ENCODE measurements at regions not wholly inside any gene's neighbourhood (a gene's known extent, or its start where the extent isn't known, plus 50 kb on each side); places are given as distances from the start of the nearest gene placed in this dataset.

- DNase-seq (ENCODE audit: low read depth in 2 of 2) = peak in 1 of 2 donors; percentile 41
- TF ChIP-seq CTCF (conservative IDR thresholded peaks at IDR 0.05 in 1 of 2, IDR thresholded peaks at IDR 0.05 in 1 of 2; ENCODE audit: low read depth in 1 of 2, low read length in 2 of 2) (no peak), EZH2 (IDR thresholded peaks at IDR 0.05; ENCODE audit: low read length, missing control alignments) (no peak)
- H3K4me2 ChIP-seq (ENCODE audit: extremely low read depth, insufficient read depth, low read length) = no peak overlapping the region
Measured at GRCh38 chr22:34946339-34946985, 119.5 kb upstream of the ISX start.

DNA sequence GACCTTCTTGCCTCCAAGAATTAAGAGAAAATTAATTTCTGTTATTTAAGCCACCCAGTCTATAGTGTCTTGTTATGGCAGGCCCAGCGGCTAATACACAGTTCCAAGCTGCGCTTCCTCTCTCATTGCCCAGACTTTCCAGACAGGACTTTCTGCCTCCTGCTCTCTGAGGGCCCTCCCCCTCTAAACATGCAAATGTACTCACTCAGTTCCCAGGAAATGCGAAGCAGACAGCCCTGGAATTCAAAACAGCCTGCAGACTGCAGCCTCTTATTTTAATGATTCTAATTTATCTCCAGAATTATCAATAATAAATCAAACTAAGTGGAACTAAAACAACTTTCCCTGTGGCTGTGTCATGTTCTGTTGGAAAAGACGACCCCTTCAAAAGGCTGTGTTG is 115.5 kb upstream of the ISX start:
- Histone ChIP-seq H3K4me3 (replicated peaks in 1 of 4; ENCODE audit: control extremely low read depth in 1 of 4, insufficient read depth in 1 of 4, low read depth in 3 of 4, low read length in 4 of 4) (no peak overlapping the region), H3K79me2 (ENCODE audit: control insufficient read depth, insufficient read depth, low read length) (no peaks in the 10 kb centered on the region), H3K9ac (ENCODE audit: insufficient read depth, low read length) (no peak overlapping the region), H3K36me3 (ENCODE audit: control insufficient read depth, insufficient read depth, low read length) (no peaks in the 10 kb centered on the region), H3K27me3 (ENCODE audit: control insufficient read depth, insufficient read depth, low read length) (no peaks in the 10 kb centered on the region), H3K4me2 (ENCODE audit: extremely low read depth, insufficient read depth, low read length) (no peak overlapping the region), H3K27ac (ENCODE audit: insufficient read depth, low read length) (no peak overlapping the region), H2AFZ (ENCODE audit: low read length) (no peak overlapping the region), H3K9me3 (ENCODE audit: control insufficient read depth, insufficient read depth, low read depth, low read length) (no peaks in the 10 kb centered on the region), H3K4me1 (ENCODE audit: control insufficient read depth, extremely low read depth, insufficient read depth, low read length) (no peaks in the 10 kb centered on the region), H4K20me1 (ENCODE audit: control insufficient read depth, extremely low read depth, insufficient read depth, low read length) (no peaks in the 10 kb centered on the region)
- peak in 1 of 2 donors; percentile 8 for DNase-seq (ENCODE audit: low read depth in 2 of 2)
- TF ChIP-seq CTCF (conservative IDR thresholded peaks at IDR 0.05 in 1 of 2, IDR thresholded peaks at IDR 0.05 in 1 of 2; ENCODE audit: low read depth in 1 of 2, low read length in 2 of 2) (no peak), EZH2 (IDR thresholded peaks at IDR 0.05; ENCODE audit: low read length, missing control alignments) (no peak)

More at GRCh38 chr22:34946339-34946985, 119.5 kb upstream of the ISX start:
- H2AFZ ChIP-seq (ENCODE audit: low read length) = no peak overlapping the region
- no peaks in the 10 kb centered on the region for H3K9me3 ChIP-seq (ENCODE audit: control insufficient read depth, insufficient read depth, low read depth, low read length)
- no peaks in the 10 kb centered on the region for H3K27me3 ChIP-seq (ENCODE audit: control insufficient read depth, insufficient read depth, low read length)
- no peaks in the 10 kb centered on the region for H4K20me1 ChIP-seq (ENCODE audit: control insufficient read depth, extremely low read depth, insufficient read depth, low read length)
- no peak overlapping the region for H3K9ac ChIP-seq (ENCODE audit: insufficient read depth, low read length)
- H3K79me2 ChIP-seq (ENCODE audit: control insufficient read depth, insufficient read depth, low read length) = no peaks in the 10 kb centered on the region
- H3K4me3 ChIP-seq (replicated peaks in 1 of 4; ENCODE audit: control extremely low read depth in 1 of 4, insufficient read depth in 1 of 4, low read depth in 3 of 4, low read length in 4 of 4) = no peak overlapping the region
- H3K4me1 ChIP-seq (ENCODE audit: control insufficient read depth, extremely low read depth, insufficient read depth, low read length) = no peaks in the 10 kb centered on the region
- H3K27ac ChIP-seq (ENCODE audit: insufficient read depth, low read length) = no peak overlapping the region
- no peaks in the 10 kb centered on the region for H3K36me3 ChIP-seq (ENCODE audit: control insufficient read depth, insufficient read depth, low read length)

DNA sequence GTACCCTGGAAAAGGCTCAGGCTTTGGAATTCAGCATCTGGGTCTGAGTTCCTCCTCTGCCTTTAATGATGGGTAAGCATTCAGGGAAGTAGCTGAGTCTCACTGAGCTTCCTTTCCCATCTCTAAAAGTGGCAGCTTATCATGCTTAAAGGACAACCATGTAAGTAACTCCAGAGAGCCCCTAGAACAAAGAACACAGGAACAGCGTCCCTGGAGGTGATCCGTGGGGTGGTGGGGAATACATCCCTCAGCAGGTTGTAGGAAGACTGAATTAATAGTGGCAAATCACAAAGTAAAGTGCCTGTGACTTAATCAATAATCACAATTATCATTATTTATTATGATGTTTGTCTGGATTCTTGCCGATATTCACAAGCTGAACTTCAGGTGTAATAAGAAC is 114.7 kb upstream of the ISX start:
- Histone ChIP-seq H3K9ac (ENCODE audit: insufficient read depth, low read length) (no peak overlapping the region), H3K4me3 (replicated peaks in 1 of 4; ENCODE audit: control extremely low read depth in 1 of 4, insufficient read depth in 1 of 4, low read depth in 3 of 4, low read length in 4 of 4) (no peak overlapping the region), H2AFZ (ENCODE audit: low read length) (no peak overlapping the region), H3K79me2 (ENCODE audit: control insufficient read depth, insufficient read depth, low read length) (no peaks in the 10 kb centered on the region), H3K4me1 (ENCODE audit: control insufficient read depth, extremely low read depth, insufficient read depth, low read length) (no peaks in the 10 kb centered on the region), H3K27ac (ENCODE audit: insufficient read depth, low read length) (no peak overlapping the region), H4K20me1 (ENCODE audit: control insufficient read depth, extremely low read depth, insufficient read depth, low read length) (no peaks in the 10 kb centered on the region), H3K9me3 (ENCODE audit: control insufficient read depth, insufficient read depth, low read depth, low read length) (no peaks in the 10 kb centered on the region), H3K27me3 (ENCODE audit: control insufficient read depth, insufficient read depth, low read length) (no peaks in the 10 kb centered on the region), H3K36me3 (ENCODE audit: control insufficient read depth, insufficient read depth, low read length) (no peaks in the 10 kb centered on the region), H3K4me2 (ENCODE audit: extremely low read depth, insufficient read depth, low read length) (no peak overlapping the region)
- DNase-seq (ENCODE audit: low read depth in 2 of 2) = no peak
- no peak for TF ChIP-seq EZH2 (IDR thresholded peaks at IDR 0.05; ENCODE audit: low read length, missing control alignments)
- no peak for TF ChIP-seq CTCF (conservative IDR thresholded peaks at IDR 0.05 in 1 of 2, IDR thresholded peaks at IDR 0.05 in 1 of 2; ENCODE audit: low read depth in 1 of 2, low read length in 2 of 2)
